ENCODE measurements at regions not wholly inside any gene's neighbourhood (a gene's known extent, or its start where the extent isn't known, plus 50 kb on each side); places are given as distances from the start of the nearest gene placed in this dataset.
"Not testable (repeated sequence)": the region's sequence is repeated elsewhere in the genome, so short reads cannot be mapped to it uniquely, and the experiment has no call there.

GRCh38 chr5:32854473-32854872 is 143.4 kb downstream of the NPR3 start:
- Histone ChIP-seq H3K4me1 (no peaks in the 10 kb centered on the region), H3K27me3 (no peaks in the 10 kb centered on the region), H3K4me2 (no peak overlapping the region), H3K36me3 (no peaks in the 10 kb centered on the region), H3K27ac (no peak overlapping the region), H3K4me3 (no peak overlapping the region), H3K9ac (no peak overlapping the region), H4K20me1 (no peaks in the 10 kb centered on the region), H3K9me3 (replicated peaks in 1 of 11) (peaks cover 17 to 27% (median 24%) of the 10 kb centered on the region in 11 experiments)
- TF ChIP-seq Cebpa-rat (IDR thresholded peaks at IDR 0.05), result no peak

- H3K27me3 ChIP-seq, result no peaks in the 10 kb centered on the region
- H3K4me1 ChIP-seq, result no peaks in the 10 kb centered on the region
- H3K4me2 ChIP-seq, result no peak overlapping the region
- H4K20me1 ChIP-seq, result no peaks in the 10 kb centered on the region
- H3K36me3 ChIP-seq, result no peaks in the 10 kb centered on the region
- peaks cover 24 to 35% (median 29%) of the 10 kb centered on the region in 11 experiments for H3K9me3 ChIP-seq (replicated peaks in 1 of 11)
- no peak for TF ChIP-seq Cebpa-rat (IDR thresholded peaks at IDR 0.05)
- H3K9ac ChIP-seq, result no peak overlapping the region
- H3K4me3 ChIP-seq, result no peak overlapping the region
- no peak overlapping the region for H3K27ac ChIP-seq
Measured at GRCh38 chr5:32859211-32859641, 148.1 kb downstream of the NPR3 start.

GRCh38 chr5:32865475-32865874 is 154.4 kb downstream of the NPR3 start:
- H3K9me3 ChIP-seq (replicated peaks in 1 of 11), result no peaks in the 10 kb centered on the region

GRCh38 chr5:32866138-32866537 is 155.0 kb downstream of the NPR3 start:
- no peak overlapping the region for H3K27ac ChIP-seq
- no peaks in the 10 kb centered on the region; a peak in 1 of 22 replicates for H3K9me3 ChIP-seq (replicated peaks in 1 of 11)
- no peak overlapping the region for H3K4me2 ChIP-seq
- H3K36me3 ChIP-seq, result no peaks in the 10 kb centered on the region
- no peaks in the 10 kb centered on the region for H4K20me1 ChIP-seq
- no peak for TF ChIP-seq Cebpa-rat (IDR thresholded peaks at IDR 0.05)
- H3K4me3 ChIP-seq, result no peak overlapping the region
- no peaks in the 10 kb centered on the region for H3K4me1 ChIP-seq
- no peaks in the 10 kb centered on the region for H3K27me3 ChIP-seq
- H3K9ac ChIP-seq, result no peak overlapping the region

More at GRCh38 chr5:32865475-32865874, 154.4 kb downstream of the NPR3 start:
- H3K4me3 ChIP-seq, result no peak overlapping the region
- no peak for TF ChIP-seq Cebpa-rat (IDR thresholded peaks at IDR 0.05)
- H4K20me1 ChIP-seq, result no peaks in the 10 kb centered on the region
- H3K27ac ChIP-seq, result no peak overlapping the region
- no peaks in the 10 kb centered on the region for H3K27me3 ChIP-seq
- H3K4me1 ChIP-seq, result no peaks in the 10 kb centered on the region
- no peak overlapping the region for H3K4me2 ChIP-seq
- no peak overlapping the region for H3K9ac ChIP-seq
- H3K36me3 ChIP-seq, result no peaks in the 10 kb centered on the region

GRCh38 chr5:32869216-32869615 is 158.1 kb downstream of the NPR3 start:
- H3K4me3 ChIP-seq, result no peak overlapping the region
- peaks cover 13 to 25% (median 20%) of the 10 kb centered on the region in 11 experiments; a peak in 21 of 22 replicates for H3K9me3 ChIP-seq (replicated peaks in 1 of 11)
- no peaks in the 10 kb centered on the region for H4K20me1 ChIP-seq
- H3K27ac ChIP-seq, result no peak overlapping the region
- no peak for TF ChIP-seq Cebpa-rat (IDR thresholded peaks at IDR 0.05)
- H3K36me3 ChIP-seq, result no peaks in the 10 kb centered on the region
- H3K27me3 ChIP-seq, result no peaks in the 10 kb centered on the region
- H3K9ac ChIP-seq, result no peak overlapping the region
- H3K4me2 ChIP-seq, result no peak overlapping the region
- H3K4me1 ChIP-seq, result no peaks in the 10 kb centered on the region

GRCh38 chr5:32876791-32877190 is 165.7 kb downstream of the NPR3 start:
- H3K9me3 ChIP-seq (replicated peaks in 1 of 11), result peaks cover 20 to 29% (median 24%) of the 10 kb centered on the region in 11 experiments; a peak in 21 of 22 replicates

GRCh38 chr5:32879364-32879763 is 168.2 kb downstream of the NPR3 start:
- not testable (repeated sequence) for H3K4me2 ChIP-seq, H3K4me3 ChIP-seq, H4K20me1 ChIP-seq, H3K27me3 ChIP-seq, H3K36me3 ChIP-seq, H3K9ac ChIP-seq, H3K4me1 ChIP-seq, H3K27ac ChIP-seq
- peaks cover 9 to 27% (median 20%) of the 10 kb centered on the region in 11 experiments; a peak in 20 of 22 replicates for H3K9me3 ChIP-seq (replicated peaks in 1 of 11)

More at GRCh38 chr5:32876791-32877190, 165.7 kb downstream of the NPR3 start:
- Histone ChIP-seq H3K4me3 (no peak overlapping the region), H4K20me1 (no peaks in the 10 kb centered on the region), H3K4me2 (no peak overlapping the region), H3K36me3 (no peaks in the 10 kb centered on the region), H3K4me1 (no peaks in the 10 kb centered on the region), H3K27me3 (no peaks in the 10 kb centered on the region), H3K27ac (no peak overlapping the region), H3K9ac (no peak overlapping the region)
- no peak for TF ChIP-seq Cebpa-rat (IDR thresholded peaks at IDR 0.05)

- H3K27me3 ChIP-seq, result no peaks in the 10 kb centered on the region
- no peak for TF ChIP-seq Cebpa-rat (IDR thresholded peaks at IDR 0.05)
- no peaks in the 10 kb centered on the region for H3K4me1 ChIP-seq
- H3K9ac ChIP-seq, result no peak overlapping the region
- H3K36me3 ChIP-seq, result no peaks in the 10 kb centered on the region
- H4K20me1 ChIP-seq, result no peaks in the 10 kb centered on the region
- H3K9me3 ChIP-seq (replicated peaks in 1 of 11), result peaks cover 9 to 37% (median 24%) of the 10 kb centered on the region in 11 experiments; a peak in 20 of 22 replicates
- H3K4me2 ChIP-seq, result no peak overlapping the region
- no peak overlapping the region for H3K27ac ChIP-seq
- no peak overlapping the region for H3K4me3 ChIP-seq
Measured at GRCh38 chr5:32880796-32881195, 169.7 kb downstream of the NPR3 start.

- Histone ChIP-seq H3K9ac (no peak overlapping the region), H3K4me3 (no peak overlapping the region), H3K27ac (no peak overlapping the region), H4K20me1 (no peaks in the 10 kb centered on the region), H3K4me1 (no peaks in the 10 kb centered on the region), H3K9me3 (replicated peaks in 1 of 11) (peaks cover 0 to 24% (median 17%) of the 10 kb centered on the region in 11 experiments; a peak in 16 of 22 replicates), H3K36me3 (no peaks in the 10 kb centered on the region), H3K27me3 (no peaks in the 10 kb centered on the region), H3K4me2 (no peak overlapping the region)
- no peak for TF ChIP-seq Cebpa-rat (IDR thresholded peaks at IDR 0.05)
Measured at GRCh38 chr5:32887390-32887789, 176.3 kb downstream of the NPR3 start.

GRCh38 chr5:32889078-32889477 is 178.0 kb downstream of the NPR3 start:
- no peak for TF ChIP-seq Cebpa-rat (IDR thresholded peaks at IDR 0.05)
- Histone ChIP-seq H4K20me1 (no peaks in the 10 kb centered on the region), H3K27me3 (no peaks in the 10 kb centered on the region), H3K9ac (no peak overlapping the region), H3K4me2 (no peak overlapping the region), H3K4me1 (no peaks in the 10 kb centered on the region), H3K4me3 (no peak overlapping the region), H3K9me3 (replicated peaks in 1 of 11) (peaks cover 0 to 13% (median 6%) of the 10 kb centered on the region in 11 experiments; a peak in 15 of 22 replicates), H3K27ac (no peak overlapping the region), H3K36me3 (no peaks in the 10 kb centered on the region)

All from BLaER1 treated with 17β-estradiol and CSF1 and Interleukin-3, amounts not matched to agents 10 nM and 100 nM (cell line).